Heart left ventricle (tissue), 13 donors: ENCODE measurements at regions not wholly inside any gene's neighbourhood (a gene's known extent, or its start where the extent isn't known, plus 50 kb on each side); places are given as distances from the start of the nearest gene placed in this dataset.

Experiments used
- CTCF ChIP-seq, 12 donors: fragments of 200-600 bp; sonication (generic) in 4 of 12; IDR thresholded peaks; one replicate each; pipeline versions ENCODE4 v1.5.0 to v1.8.0; 2018 to 2022; ENCODE audit warnings: antibody characterized with exemption in 12 of 12, mild to moderate bottlenecking in 5 of 12
- POLR2A ChIP-seq, 2 donors: fragments of 450-650 bp; IDR thresholded peaks; one replicate each; pipeline ENCODE4 v1.6.1; 2017; ENCODE audit warnings: antibody characterized with exemption in 2 of 2, mild to moderate bottlenecking in 2 of 2, moderate library complexity in 2 of 2
- donor health status: ischemic (EF 13 %, LVEDD 7.1; RV severe dilation, severe dysfunction).
- donor health status: DM: no; HTN: yes; CAD: no.
- donor health status: DM: no; HTN: no; CAD: no.
- donor health status: ischemic (EF 25% LVEDD 6.9; RV normal size, moderate dysfunction).
- donor health status: ischemic (EF 25% LVEDD 5.7; RV mildly dilated, moderate dysfunction).
- donor health status: ischemic (EF 35%, LVEDD 5.7; RV mildly dilated, moderate dysfunction).
- donor health status: nonischemic (EF 11% LVEDD 7.7; RV severe dilation, severe dysfunction).
- donor health status: DM: yes; HTN: yes; CAD: no.
- donor health status: PGD.
- donor health status: ischemic (EF 29% LVEDD 5.4; RV normal size, mild dysfunction).
- donor health status: nonischemic (EF 23%, LVEDD 6.1; RV moderate dilation, normal function).

- TF ChIP-seq CTCF (IDR thresholded peaks at IDR 0.05): no peak
- no peak for TF ChIP-seq POLR2A (IDR thresholded peaks at IDR 0.05)
Measured at GRCh38 chr13:48890391-48890790, 85.3 kb upstream of the FNDC3A start.
